A673 (cell line): ENCODE measurements at regions not wholly inside any gene's neighbourhood (a gene's known extent, or its start where the extent isn't known, plus 50 kb on each side); places are given as distances from the start of the nearest gene placed in this dataset.

Experiments
- CTCF ChIP-seq: fragments of 300-800, 200-600 bp; sonication (generic); conservative IDR thresholded peaks from 2 replicates; pipeline ENCODE4 v1.5.1; 2017; ENCODE audit warnings: low read depth, mild to moderate bottlenecking, antibody characterized with exemption, low read length, moderate library complexity, mixed read lengths
- EZH2 ChIP-seq: fragments of 200-600 bp; sonication (generic); IDR thresholded peaks from 2 replicates; pipeline ENCODE4 v1.6.1; 2017; ENCODE audit warnings: borderline replicate concordance, low read depth, mild to moderate bottlenecking, mixed read lengths, antibody characterized with exemption, low read length; ENCODE audit not compliant: poor library complexity, severe bottlenecking

DNA sequence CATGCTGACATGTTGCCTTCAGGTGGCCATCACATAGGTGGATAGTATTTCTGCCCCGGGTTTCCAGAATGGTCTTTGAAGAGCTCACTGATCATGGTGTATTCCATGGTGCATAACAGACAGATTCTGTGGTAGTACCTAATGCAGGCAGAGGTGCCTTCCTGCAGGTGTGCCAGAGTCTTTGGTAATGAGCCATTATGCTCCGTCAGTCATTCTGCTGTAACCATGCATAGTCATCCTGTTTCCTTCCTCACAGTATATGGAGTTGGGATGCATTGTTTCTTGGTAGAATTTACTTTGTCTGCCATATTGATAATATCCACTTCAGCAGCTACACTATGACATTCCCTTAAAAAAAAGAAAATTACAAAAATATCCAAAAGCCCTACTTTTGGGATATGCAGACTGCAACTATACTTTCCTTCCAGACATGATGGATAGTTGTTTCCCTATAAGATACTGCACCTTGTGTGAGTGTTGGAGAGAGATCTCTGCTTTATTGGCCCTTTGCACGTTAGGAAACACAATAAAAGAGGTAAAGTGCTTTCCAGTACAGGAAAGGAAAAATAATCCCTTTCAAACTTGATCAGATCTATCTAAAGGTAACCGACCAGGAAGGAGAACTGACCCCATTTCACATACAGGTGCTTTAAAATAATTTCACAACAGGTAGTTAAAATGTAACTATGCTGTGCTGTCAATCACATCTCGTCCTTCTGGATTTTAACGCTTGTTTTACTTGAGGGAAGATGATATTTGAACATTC lies 537.5 kb upstream of the WWC1 start:
- TF ChIP-seq CTCF (no peak), EZH2 (no peak)
